ENCODE measurements at regions not wholly inside any gene's neighbourhood (a gene's known extent, or its start where the extent isn't known, plus 50 kb on each side); places are given as distances from the start of the nearest gene placed in this dataset.
"Not testable (repeated sequence)": the region's sequence is repeated elsewhere in the genome, so short reads cannot be mapped to it uniquely, and the experiment has no call there.

DNA sequence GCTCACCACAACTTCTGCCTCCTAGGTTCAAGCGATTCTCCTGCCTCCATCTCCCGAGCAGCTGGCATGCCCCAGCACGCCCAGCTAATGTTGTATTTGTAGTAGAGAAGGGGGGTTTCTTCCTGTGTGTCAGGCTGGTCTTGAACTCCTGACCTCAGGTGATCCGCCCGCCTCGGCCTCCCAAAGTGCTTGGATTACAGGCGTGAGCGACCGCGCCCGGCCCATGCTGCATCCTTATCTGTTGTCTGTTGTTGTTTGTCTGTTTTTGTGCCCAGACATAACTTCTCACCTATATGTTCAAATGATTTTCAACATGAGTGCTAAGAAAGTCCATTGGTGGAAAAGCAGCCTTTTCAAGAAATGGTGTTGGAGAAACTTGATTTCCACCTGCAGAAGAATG is 113.0 kb upstream of the HMX1 start:
- intact Hi-C loops (cut with DNase I); DNase-seq: not testable (repeated sequence)

DNA sequence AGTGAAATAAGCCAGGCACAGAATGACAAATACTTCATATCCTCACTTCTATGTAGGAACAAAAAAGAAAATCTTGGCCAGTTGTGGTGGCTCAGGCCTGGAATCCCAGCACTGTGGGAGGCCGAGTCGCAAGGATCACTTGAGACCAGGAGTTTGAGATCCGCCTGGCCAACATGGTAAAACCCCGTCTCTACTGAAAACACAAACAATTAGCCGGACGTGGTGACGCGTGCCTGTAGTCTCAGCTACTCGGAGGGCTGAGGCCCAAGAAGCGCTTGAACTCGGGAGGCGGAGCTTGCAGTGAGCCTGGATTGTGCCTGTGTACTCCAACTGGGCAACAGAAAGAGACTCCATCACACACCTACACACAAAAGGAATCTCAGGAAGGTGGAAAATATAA is 112.3 kb upstream of the HMX1 start:
- not testable (repeated sequence) for DNase-seq

DNA sequence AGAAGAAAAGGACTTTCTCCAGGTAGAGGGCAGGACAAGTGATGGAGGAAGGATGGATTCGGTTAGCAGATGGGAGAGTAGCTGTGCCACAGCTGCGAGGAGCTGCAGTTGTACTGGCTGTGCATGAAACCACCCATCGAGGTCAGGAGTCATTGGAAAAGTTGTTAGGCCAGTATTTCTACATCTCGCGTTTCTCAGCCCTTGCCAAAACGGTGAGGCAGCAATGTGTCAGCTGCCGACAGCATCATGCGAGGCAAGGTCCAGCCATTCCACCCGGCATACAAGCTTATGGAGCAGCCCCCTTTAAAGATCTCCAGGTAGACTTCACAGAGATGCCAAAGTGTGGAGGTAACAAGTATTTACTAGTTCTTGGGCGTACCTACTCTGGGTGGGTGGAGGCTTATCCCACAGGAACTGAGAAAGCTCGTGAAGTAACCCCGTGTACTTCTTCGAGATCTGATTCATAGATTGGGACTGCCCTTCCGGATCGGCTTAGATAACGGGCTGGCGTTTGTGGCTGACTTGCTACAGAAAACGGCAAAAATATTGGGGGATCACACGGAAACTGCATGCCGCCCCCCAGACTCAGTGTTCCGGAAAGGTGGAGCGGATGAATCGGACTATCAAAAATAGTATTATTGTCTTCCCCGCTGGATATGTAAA is 105.0 kb upstream of the HMX1 start:
- intact Hi-C loops (cut with DNase I); DNase-seq: not testable (repeated sequence)

More for the DNA sequence above, 112.3 kb upstream of the HMX1 start:
- intact Hi-C loops (cut with DNase I): not testable (repeated sequence)

DNA sequence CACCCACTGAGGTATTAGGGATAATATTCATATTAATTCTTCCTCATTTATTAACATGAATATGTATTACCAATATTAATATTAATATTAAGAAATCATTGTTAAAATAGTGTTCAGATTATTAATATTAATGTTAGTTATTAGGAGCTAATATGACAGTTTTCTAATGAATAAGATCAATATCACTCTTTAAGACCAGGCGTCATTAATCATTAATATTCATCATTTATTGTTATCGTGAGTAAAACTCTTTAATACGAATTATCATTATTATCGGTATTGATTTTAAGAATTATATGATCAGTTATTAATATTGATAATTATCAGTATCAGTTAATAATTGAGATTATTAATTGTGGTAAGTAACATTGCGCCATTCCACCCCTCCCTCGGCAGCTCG is 101.0 kb upstream of the HMX1 start:
- not testable (repeated sequence) for DNase-seq

DNA sequence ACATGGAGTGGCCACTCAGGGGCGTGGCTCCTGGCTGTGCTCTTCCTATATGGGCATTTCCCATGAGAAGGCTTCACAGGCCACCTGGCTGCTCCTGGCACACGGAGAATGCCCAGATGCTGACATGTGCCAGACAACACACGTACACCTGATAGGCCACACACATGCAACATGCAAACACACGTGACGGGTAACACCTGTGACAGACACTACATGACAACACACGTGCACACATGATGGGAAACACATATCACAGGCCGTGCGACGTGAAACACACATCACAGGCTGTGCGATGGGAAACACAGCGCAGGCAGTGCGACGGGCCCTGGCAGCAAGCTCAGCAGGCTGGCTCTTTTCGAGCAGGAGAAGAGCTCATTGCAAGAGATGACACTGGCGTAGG is 94.3 kb upstream of the HMX1 start:
- DNase-seq; intact Hi-C loops (cut with DNase I): not testable (repeated sequence)

More for the DNA sequence above, 101.0 kb upstream of the HMX1 start:
- intact Hi-C loops (cut with DNase I): not testable (repeated sequence)

DNA sequence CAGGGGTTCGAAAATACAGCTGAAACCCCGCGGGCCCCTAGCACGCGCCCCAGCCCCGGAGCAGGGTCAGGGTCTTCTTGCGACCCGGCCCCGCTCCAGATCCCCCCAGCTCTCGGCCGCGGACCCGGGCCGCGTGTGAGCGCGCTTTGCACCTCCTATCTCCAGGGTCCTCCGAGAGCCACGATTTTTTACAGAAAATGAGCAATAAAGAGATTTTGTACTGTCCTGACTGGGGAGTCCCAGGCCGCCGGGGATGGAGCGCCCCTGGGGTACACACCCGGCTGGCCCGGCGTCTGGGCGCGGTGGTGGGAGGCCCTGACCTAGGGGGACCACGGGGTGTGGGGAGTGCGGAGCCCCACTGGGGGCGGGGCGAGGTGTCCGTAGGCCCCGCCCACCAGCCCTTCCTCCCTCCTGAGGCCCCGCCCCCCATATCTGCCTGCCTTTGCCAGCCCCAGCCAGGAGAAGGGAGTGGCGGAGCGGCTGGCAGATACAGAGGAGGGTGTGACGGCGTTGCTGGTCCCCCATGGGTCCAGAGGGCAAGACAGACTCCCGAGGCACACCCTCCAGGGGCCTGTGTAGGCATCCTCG is 92.7 kb upstream of the HMX1 start:
- intact Hi-C loops (cut with DNase I); DNase-seq: not testable (repeated sequence)

DNA sequence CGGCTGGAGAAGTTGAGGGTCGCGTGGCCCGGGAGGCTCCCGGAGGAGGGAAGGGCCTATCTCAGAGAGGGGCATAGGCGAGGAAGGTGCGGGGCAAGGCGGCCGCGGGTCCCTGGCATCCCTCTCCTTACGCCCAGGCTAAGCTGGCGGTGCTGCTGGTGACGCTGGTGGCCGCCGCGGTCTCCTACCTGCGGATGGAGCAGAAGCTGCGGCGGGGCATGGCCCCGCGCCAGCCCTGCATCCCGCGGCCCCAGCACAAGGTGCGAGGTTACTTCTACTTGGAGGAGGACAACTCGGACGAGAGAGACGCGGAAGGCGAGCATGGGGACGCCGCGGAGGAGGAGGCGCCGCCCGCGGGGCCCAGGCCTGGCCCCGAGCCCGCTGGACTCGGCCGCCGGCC is 91.9 kb upstream of the HMX1 start:
- intact Hi-C loops (cut with DNase I); DNase-seq: not testable (repeated sequence)

DNA sequence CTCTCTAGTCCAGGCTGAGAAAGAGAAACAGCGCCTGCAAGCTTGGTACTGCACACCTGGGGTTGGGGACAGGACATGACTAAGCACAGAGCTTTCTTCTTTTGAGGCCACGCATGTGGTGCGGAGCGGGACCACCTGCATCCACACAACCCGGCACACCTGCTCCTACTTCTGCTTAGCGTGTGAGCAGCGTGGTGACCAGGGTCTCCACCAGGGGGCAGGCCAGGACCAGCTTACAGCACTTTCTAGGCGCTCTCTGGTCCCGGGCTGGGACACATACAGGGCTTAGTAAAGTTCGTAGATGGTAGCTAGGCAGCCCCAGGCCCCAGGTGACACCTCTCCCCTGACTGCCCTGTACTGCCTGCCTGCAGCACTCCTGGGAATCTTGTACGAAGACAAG is 89.7 kb upstream of the HMX1 start:
- intact Hi-C loops (cut with DNase I): not testable (repeated sequence)
- peak; percentile 30 to 87 (median 73) for DNase-seq

DNA sequence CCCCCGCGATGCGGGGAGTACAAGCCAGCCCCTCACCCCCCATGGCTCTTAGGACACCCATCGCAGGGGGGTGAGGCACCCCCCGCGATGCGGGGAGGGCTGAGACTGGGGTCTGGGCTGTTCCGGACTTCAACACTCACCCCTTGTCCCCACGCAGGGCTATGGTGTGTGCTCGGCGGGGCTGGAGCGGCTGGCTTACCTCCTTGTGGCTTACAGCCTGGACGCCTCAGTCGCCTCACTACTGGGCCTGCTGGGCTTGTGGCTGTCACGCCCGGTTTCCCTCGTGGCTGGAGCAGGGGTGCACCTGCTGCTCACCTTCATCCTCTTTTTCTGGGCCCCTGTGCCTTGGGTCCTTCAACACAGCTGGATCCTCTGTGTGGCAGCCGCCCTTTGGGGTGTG is 87.8 kb upstream of the HMX1 start:
- DNase-seq; intact Hi-C loops (cut with DNase I): not testable (repeated sequence)

DNA sequence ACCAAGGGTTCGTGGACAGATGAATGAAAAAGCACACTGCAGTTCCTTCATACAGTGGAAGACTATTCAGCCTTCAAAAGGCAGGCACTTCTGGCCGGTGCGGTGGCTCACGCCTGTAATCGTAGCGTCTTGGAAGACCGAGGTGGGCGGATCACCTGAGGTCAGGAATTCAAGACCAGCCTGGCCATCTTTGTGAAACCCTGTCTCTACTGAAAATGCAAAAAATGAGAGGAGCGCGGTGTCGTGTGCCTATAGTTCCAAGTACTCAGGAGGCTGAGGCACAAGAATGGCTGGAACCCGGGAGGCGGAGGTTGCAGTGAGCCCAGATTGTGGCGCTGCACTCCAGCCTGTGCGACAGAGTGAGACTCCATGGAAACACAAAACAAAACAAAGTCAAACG is 82.4 kb upstream of the HMX1 start:
- intact Hi-C loops (cut with DNase I); DNase-seq: not testable (repeated sequence)

DNA sequence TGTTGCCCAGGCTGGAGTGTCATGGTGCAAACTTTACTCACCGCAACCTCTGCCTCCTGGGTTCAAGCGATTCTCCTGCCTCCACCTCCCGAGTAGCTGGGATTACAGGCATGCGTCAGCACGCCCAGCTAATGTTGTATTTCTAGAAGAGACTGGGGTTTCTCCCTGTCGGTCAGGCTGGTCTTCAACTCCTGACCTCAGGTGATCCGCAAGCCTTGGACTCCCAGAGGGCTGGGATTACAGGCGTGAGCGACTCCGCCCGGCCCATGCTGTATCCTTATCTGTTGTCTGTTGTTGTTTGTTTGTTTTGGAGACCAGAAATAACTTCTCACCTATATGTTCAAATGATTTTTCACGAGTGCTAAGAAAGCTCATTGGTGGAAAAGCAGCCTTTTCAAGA is 81.2 kb upstream of the HMX1 start:
- DNase-seq; intact Hi-C loops (cut with DNase I): not testable (repeated sequence)

DNA sequence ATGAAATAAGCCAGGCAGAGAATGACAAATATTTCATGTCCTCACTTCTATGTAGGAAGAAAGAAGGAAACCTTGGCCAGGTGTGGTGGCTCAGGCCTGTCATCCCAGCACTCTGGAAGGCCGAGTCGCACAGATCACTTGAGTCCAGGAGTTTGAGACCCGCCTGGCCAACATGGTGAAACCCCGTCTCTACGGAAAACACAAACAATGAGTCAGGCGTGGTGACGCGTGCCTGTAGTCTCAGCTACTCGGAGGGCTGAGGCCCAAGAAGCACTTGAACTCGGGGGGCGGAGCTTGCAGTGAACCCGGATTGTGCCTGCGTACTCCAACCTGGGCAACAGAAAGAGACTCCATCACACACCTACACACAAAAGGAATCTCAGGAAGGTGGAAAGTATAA is 80.5 kb upstream of the HMX1 start:
- DNase-seq; intact Hi-C loops (cut with DNase I): not testable (repeated sequence)

DNA sequence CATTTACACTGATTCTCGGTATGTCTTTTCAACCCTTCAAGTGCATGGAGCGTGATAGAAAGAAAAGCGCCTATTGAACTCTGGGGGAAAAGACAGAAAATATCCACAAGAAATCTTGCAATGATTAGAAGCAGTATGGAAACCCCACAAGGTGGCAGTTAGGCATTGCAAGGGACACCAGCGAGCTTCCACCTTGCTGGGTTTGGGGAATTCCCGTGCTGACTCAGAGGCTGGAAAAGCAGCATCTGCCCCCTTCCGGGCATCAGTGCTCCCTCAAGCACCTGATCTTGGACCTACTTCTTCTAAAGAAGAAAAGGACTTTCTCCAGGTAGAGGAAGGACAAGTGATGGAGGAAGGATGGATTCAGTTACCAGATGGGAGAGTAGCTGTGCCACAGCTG is 73.9 kb upstream of the HMX1 start:
- DNase-seq; intact Hi-C loops (cut with DNase I): not testable (repeated sequence)

DNA sequence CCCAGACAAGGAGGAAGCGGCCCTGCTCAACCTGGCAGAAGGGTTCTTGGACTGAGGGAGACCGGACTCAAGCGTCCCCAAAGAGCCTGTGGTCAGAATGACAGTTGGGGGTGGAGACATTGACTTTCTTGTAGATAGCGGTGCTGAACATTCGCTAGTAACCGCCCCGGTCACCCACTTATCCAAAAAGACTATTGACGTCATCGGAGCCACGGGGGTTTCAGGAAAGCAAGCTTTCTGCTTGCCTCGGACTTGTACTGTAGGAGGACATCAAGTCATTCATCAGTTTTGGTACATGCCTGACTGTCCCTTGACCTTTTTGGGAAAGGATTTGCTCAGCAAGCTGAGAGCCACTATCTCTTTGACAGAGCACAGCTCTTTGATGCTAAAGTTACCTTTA is 71.7 kb upstream of the HMX1 start:
- intact Hi-C loops (cut with DNase I); DNase-seq: not testable (repeated sequence)

DNA sequence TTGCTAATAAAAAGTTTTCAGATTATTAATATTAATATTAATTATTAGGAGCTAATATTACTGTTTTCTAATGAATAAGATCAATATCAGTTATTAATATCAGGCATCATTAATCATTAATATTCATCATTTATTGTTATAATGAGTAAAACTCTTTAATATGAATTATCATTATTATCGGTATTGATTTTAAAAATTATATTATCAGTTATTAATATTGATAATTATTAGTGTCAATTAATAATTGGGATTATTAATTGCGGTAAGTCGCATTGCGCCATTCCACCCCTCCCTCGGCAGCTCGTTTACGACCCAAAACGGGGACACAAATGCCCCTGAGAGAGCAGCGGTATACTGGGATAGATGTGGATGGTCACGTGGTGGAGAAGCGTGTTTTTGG is 70.4 kb upstream of the HMX1 start:
- DNase-seq; intact Hi-C loops (cut with DNase I): not testable (repeated sequence)

DNA sequence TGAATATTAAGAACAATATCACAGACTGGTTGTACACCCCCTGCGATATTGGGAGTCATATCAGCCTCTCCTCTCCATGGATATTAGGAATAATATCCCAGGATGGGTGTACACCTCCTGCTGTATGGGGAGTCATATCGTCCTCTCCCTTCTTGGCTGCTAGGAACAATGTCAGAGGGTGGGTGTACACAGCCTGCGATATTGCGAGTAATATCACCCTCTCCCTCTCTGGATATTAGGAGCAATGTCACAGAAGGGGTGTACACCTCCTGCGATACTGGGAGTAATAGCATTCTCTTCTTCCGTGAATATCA is 69.8 kb upstream of the HMX1 start:
- DNase-seq; intact Hi-C loops (cut with DNase I): not testable (repeated sequence)

DNA sequence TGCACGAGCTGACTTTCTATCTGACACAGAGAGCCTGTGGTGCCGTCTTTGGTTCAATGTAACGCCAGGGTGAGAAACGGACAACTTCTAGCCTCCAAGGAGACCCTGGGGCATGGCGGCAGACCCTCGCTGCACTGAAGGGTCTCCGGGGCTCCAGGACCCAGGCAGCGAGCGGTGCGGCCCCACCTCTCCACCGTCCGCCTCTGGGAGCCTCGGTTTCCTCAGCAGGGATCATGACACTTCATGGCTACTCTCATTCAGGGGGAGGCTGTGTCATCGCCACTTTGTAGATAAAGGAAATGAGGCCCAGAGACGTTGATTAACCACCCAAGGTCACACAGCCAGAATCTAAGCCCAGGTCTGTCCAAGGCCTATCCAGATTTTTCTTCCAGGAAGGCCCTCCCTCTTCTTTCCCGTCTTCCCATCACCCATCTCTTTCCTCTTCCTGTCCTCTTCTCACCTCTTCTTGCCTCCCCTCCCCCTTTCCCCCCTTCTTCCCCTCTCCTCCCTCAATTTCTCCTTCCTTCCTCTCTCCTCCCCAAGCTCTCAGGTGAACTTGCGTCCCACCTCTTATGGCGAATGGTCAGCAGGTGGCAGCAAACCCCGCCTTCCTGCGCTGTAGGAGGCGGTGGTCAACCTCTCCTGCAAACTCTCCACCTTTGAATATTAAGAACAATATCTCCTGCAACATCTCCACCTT is 69.3 kb upstream of the HMX1 start:
- intact Hi-C loops (cut with DNase I): no loop called here

DNA sequence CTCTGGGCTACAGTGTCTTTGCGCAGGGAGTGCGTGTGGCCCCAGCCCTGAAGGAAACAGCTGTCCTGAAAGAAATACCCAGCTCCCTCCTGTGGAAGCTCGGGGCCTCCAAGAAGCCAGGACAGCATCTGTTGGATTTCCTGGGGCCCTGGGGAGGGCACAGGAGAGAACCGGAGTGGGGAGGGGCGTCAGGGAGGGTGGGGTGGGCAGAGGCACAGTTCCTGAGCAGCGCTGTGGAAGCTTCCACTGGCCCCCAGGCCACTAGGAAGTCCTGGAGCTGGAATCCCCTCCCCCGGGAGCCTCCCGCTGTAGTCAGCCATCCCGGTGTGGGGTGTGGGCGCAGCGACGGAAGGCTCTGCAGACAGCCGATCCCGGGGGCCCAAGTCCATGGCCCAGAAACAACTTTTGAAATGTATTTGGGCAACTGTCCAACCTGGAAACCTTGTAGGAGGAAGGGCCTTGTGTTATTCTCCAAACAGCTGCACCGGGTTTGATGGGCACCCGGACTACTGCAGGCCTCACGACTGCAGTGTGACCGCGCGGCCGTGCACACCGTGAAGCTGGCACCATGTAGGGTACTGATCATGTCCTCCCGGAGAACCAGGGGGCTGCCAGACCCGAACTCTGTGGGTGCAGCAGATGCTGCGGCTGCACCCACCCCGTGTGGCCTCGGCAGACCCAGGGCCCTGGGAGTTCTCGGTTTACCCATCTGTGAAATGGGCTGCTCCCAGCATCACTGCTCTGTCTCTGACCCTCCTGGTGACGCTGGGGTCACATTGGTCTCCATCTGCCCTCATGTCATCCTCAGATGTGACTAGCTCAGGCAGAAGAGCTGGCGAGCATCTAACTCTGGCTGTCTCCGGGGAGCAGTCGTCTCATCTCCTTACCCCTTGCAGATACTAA is 68.5 kb upstream of the HMX1 start:
- intact Hi-C loops (cut with DNase I): no loop called here
- no peak for DNase-seq

More for the DNA sequence above, 69.3 kb upstream of the HMX1 start:
- DNase-seq: no peak

DNA sequence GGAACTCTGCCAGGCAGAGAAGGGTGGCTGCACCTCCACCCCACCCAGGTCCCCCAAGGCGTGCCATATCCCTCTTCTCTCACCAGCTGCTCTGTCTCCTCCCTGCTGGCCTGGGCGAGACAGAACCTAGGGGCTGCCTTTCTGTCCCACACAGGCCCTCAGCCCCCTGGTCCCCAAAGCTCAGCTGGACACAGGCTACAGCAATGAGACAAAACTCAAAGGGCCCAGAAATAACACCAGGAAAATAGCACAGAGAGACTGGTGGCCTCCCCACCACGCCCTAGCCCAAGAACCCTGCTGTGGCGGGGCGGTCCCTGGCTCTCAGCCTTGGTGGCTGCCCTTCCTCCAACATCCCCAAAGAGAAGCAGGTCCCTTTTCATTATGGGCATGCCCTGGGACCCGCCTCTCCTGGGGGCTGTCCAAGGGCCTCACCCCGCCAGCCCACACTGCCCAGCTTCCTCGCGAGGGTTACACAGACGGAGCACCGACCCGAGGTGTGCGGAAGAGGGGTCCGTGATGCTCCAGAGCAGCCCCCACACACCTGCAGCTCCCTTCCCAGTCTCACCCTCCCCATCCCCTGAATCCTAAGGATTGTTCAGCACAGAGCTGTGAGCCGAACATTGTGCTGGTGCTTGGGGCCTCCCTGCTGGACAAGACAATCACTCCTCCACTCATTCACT is 67.7 kb upstream of the HMX1 start:
- DNase-seq: no peak
- intact Hi-C loops (cut with DNase I): no loop called here

Measured in head of caudate nucleus (tissue), 42 donors.